ENCODE measurements at regions not wholly inside any gene's neighbourhood (a gene's known extent, or its start where the extent isn't known, plus 50 kb on each side); places are given as distances from the start of the nearest gene placed in this dataset.
"Not testable (repeated sequence)": the region's sequence is repeated elsewhere in the genome, so short reads cannot be mapped to it uniquely, and the experiment has no call there.

GRCh38 chr22:23437779-23438178, 142.3 kb downstream of the IGLL1 start:
- no peak for DNase-seq (ENCODE audit: low read depth)

- DNase-seq (ENCODE audit: low read depth): not testable (repeated sequence)
Observed at GRCh38 chr22:23437107-23437395, 143.0 kb downstream of the IGLL1 start.

DNA sequence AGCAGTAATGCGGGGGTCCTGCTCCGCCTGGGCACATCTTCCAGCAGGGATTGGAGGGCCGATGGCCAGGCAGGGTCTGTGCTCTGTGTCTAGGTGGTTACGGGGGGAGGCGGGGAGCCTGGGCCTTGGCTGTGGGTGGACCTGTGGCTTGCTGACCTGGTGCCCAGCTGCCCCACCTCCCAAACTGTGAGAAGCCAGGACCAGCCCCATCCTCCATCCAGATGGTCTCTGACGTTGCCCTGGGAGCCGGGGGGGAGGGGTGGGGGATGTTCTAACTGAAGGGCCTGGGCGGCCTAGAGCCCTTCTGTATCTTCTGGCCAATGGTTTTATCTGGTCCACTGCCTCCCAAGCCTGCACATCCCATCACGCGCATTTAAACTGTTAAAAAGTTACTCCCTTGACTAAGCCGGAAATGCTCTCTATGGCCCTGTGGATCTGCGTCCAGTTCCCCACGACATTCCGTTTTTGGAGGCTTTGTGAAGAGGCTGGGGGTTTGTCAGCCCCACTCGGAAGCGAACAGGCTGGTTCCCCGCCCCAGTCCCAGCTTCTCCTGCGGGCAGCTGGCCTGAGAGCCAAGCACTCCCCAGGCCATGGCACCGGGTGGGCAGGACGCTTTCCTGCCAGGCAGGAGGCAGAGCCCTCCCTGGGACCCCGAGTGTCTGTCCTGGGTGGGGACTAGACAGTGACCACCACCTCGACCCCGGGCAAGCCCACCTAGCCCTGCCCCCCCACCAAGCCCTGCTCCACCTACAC, 143.6 kb downstream of the IGLL1 start:
- not testable (repeated sequence) for DNase-seq (ENCODE audit: low read depth)

GRCh38 chr22:23435186-23435585, 144.9 kb downstream of the IGLL1 start:
- DNase-seq (ENCODE audit: low read depth): not testable (repeated sequence)

DNA sequence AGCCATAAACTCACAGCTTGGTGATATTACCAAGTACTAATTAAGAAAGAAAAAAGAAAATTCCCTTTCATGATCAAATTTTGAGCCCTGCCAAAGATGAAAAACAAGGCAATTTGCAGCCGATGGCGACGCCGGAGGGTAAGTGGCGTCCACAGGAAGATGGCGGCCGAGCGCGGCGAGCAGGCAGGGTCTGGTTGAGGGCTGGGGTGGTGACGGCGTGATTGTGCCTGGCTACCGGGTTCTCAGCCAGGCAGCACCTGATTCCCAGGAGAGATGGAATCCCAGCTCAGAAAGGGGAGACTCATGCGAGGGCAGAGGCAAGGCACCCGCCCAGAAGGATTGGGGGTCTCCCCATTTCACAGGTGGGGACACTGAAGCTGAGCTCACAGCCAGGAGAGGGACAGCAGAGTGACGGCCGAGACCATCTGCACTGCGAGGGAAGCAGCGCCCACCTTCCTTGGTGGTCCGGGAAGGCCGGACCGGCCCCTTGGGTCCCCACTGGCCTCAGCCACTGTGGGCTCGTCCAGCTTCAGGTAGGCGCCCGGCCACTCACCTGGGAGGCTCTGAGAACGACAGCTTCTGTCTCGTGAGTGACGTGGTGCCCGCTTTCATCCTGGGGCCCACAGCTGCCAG, 145.8 kb downstream of the IGLL1 start:
- DNase-seq (ENCODE audit: low read depth): not testable (repeated sequence)

DNA sequence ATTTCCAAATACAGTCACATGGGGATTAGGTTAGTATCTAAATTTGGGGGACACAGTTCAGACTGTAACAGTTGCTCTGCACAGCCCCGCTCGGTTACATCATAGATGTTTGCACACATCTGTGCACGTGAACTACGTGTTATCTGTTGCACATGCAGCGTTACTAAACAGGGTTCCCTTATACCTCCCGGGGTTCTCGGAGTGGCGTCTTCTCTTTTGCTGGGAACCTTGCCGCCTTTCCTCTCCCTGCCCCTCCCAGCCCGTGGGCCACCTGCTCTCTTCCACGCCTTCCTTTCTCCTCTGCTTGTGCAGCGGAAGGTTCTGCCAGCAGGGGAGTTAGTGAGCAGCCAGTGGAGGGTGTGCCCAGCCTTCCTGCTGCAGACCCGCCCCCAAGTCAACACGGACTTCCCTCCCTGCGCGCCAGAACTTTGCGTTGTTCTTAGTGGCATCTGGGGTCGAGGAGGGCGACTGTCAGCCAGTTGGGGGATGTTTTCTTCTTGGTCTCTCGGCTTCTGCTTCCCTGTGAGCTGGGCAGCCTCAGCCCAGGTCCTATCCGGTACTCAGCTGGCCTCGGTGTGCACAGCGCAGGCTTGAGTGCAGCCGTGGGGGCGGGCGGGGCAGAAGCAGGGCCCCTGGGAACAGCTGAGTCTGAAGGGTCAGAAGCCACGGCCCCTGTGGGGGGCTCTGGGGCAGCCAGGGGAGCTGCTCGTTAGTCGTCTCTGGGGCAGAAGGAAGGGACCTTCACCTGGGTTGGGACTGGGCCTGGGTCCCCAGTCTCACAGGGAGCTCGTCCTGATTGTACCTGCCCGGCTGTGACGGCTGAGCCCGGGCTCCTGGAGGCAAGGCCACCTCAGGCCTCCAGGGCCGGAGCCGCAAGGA, 146.7 kb downstream of the IGLL1 start:
- DNase-seq (ENCODE audit: low read depth): not testable (repeated sequence)

DNA sequence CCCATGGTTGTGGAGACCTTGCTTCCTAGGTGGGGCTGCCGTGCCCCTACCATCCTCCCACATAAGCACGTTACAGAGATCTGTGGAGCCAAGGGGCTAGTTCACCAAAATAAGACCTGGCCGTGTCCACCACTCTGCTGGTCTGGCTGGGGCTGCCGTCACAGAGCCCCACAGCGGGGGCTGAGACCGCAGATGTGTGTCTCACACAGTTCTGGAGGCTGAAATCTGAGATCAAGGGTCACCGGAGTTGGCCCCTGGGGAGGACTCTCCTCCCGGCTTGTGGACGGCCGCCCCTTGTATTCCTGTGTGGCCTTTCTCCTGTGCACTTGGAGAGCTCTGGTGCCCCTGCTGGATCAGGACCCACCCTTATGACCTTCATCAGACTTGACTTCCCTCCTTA, 147.4 kb downstream of the IGLL1 start:
- DNase-seq (ENCODE audit: low read depth): not testable (repeated sequence)

- DNase-seq (ENCODE audit: low read depth): no peak
Observed at GRCh38 chr22:23431337-23432072, 148.6 kb downstream of the IGLL1 start.

DNA sequence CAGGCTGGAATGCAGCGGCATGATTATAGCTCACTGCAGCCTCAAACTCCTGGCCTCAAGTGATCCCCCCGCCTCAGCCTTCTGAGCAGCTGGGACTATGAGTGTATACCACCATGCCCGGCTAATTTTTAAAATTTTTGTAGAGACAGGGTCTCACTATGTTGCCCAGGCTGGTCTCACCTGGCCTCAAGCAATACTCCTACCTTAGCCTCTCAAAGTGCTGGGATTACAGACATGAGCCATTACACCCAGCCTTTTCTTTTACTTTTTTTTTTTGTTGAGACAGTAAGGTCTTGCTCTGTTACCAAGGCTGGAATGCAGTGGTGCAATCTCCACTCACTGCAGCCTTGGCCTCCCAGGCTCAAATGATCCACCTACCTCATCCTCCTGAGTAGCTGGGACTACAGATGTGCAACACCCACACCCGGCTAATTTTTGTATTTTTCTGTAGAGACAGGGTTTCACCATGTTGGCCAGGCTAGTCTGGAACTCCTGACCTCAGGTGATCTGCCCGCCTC, 155.5 kb downstream of the IGLL1 start:
- not testable (repeated sequence) for DNase-seq (ENCODE audit: low read depth)

DNA sequence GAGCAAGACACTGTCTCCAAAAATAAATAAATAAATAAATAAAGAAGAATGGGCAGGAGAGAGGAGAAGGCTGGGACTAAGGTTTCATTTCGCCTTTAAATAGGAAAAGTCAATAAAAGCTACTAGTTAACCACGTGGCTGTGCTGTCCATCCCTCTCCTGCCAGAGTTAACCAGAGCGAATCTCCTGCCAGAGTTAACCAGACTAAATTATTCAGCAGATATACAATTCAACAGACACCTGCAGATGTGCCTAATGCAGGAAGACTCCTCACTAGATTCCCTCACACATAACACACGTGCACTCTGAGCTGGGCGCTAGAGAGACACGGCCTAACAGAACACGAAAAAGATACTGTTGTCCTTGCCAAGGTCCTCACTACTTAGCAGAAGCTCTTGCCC, 156.1 kb downstream of the IGLL1 start:
- no peak for DNase-seq (ENCODE audit: low read depth)

- not testable (repeated sequence) for DNase-seq (ENCODE audit: low read depth)
Observed at GRCh38 chr22:23422281-23422680, 157.8 kb downstream of the IGLL1 start.

DNA sequence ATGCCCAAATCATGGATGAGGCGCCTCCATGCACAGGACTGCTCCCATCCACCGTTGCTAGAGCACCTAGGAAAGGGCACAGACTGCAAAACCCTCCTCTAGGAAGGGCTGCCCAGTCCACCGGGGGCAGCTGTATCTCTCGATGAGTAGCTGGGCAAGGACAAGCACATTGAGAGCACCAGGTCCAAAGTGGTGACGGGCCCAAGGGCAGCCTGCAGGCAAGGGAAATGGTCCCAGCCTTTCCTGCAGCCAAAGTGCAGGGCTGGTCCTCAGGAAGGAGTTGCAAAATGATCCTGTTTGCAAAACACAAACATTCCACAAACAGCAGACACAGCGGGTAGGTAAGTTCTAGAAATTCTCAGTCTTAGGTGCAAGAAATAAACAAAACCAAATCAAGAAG, 158.8 kb downstream of the IGLL1 start:
- DNase-seq (ENCODE audit: low read depth): not testable (repeated sequence)

DNA sequence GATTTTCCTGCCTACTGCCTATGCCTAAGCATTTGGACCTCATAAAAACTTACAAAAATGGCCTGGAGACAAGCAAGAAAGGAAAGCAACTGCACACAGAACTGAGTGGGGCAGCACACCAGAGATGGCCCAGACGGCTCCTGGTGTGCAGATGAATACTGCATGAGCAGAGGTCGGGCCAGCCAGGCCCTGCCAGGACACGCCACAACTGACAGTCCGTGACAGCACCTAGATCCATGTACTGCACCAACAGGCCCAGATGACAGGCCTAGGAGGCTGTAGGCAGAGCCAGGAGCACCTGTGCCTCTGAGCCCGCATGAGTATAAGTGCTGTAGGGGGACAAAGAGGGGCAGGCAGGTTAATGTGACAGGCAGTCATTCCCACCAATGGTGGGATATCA, 160.2 kb downstream of the IGLL1 start:
- no peak for DNase-seq (ENCODE audit: low read depth)

DNA sequence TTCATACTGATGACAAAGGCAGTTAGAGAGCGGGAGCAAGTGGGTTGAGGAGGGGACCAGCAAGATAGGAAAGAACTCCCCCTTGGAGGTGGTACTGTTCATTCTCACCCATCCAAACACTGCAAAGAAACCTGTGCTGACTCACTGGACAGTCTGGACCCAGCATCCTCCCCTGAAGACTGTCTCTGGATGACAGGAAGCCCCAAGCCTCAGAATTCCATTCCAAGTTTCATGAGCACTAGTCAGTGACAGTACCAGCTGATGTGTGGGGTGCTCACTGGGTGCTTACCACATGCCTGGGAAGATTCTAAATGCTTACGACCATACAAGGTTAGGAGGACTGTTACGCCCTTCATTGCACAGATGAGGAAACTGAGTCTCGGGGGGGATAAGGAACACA, 160.9 kb downstream of the IGLL1 start:
- DNase-seq (ENCODE audit: low read depth): no peak

GRCh38 chr22:23418159-23418788, 161.8 kb downstream of the IGLL1 start:
- DNase-seq (ENCODE audit: low read depth): no peak

DNA sequence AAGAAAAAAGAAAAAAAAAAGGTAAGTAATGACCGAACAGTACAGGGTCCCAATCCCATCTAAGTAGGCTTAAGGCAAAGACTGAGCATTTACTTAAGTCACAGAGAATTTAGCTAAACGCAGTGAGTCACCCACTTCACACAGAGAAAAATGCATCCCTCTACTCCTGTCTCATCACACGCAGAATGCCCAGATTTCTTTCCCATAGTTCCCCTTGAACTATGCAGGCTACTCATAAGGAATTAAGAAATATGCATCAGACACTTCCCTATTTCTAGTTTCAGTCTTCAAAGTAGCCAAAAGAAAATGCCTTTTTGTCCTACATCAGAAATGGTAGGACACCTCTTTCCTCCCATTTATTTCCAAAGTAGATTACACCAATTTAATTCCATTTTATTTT, 162.8 kb downstream of the IGLL1 start:
- DNase-seq (ENCODE audit: low read depth): not testable (repeated sequence)

DNA sequence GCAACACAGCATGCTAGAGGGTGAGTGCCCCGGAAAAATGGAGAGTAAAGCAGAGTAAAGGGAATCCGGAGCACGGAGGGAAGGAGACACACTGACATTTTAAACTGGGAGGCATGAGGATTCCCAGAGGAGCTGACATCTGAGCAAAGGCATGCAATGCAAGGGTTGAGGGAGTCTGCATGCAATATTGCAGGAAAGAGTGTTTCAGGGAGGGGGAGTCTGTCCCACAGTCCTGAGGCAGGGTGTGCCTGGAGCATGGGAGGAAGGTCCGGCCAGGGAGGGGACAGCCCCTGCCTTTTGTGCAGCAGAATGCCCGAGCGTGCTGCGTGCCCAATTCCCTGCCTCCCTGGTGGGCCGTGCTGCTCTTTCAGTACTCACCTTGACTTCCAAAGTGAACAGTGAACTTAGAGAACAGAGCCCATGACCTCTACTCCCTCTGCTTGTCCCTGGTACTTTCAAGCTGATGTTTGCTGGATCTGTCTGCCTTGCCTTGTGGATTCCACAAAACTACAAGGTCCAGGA, 163.9 kb downstream of the IGLL1 start:
- not testable (repeated sequence) for DNase-seq (ENCODE audit: low read depth)

- no peak for DNase-seq (ENCODE audit: low read depth)
Observed at GRCh38 chr22:23415490-23415851, 164.6 kb downstream of the IGLL1 start.

DNA sequence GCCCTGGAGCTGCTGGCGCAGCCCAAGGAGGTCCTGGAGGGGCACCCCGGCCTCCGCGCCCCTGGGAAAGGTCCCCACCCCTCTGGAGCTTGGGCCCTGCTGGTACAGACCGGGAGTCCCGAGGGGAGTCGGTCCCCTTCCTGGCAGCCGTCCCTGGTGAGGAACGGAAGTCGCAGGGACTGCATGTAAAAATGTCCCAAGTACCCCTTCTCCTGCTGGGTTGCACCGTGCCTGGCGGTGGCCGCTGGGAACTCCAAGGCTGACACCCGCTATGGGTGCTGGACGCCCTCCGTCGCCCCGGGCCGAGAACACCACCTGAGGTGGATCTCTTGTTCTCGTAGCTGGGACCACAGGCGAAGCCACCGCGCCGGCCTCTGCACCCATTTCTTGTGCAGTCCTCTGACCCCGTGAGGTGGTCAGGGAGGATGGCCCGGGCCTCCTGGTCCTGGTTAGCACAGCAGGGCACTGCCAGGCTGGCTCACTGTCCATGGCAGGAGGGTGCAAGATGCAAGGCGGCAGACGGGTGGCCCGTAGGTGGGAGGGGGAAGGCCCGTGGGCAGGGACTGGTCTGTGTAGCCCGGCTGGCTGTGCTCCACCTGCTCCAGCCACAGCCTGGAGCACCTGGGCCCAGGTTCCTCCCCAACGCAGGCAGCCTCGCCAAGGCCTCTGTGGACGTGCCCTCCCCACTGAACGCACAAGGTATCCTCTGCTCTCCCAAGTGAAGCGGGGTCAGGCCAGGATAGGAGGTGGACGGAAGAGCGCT, 165.2 kb downstream of the IGLL1 start:
- DNase-seq (ENCODE audit: low read depth): no peak

DNA sequence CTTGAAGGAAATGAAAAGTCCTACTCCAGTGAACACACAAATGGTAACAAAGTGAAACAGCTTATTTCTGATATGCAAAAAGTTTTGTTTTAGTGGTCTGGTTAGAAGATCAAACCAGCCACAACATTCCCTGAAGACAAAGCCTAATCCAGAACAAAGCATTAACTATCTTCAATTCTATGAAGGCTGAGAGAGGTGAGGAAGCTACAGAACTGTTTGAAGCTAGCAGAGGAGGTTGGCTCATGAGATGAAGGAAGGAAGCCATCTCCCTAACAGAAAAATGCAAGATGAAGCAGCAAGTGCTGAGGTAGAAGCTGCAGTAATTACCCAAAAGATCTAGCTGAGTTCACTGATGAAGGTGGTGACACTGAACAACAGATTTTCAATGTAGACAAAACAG, 168.4 kb downstream of the IGLL1 start:
- no peak for DNase-seq (ENCODE audit: low read depth)

DNA sequence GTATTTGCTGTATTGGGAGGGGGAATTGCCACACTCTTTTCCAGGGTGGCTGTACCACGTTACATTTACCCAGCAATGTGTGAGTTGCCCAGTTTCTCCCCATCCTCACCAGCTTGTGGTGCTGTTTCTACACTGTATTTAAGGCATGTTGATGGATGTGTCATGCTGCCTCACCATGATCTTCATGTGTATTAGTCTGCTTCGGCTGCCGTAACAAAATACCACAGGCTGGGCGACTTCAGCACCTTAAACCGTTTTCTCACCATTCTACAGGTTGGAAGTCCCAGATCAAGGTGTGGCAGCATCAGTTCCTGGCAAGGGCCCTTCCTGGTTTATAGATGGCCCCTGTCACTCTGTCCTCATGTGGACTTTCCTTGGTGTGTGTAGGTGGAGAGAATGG, 169.7 kb downstream of the IGLL1 start:
- DNase-seq (ENCODE audit: low read depth): no peak
